HUES6 (cell line): ENCODE measurements at regions not wholly inside any gene's neighbourhood (a gene's known extent, or its start where the extent isn't known, plus 50 kb on each side); places are given as distances from the start of the nearest gene placed in this dataset.
"Not testable (repeated sequence)": the region's sequence is repeated elsewhere in the genome, so short reads cannot be mapped to it uniquely, and the experiment has no call there.

Experiments
- H3K27ac ChIP-seq: 2 replicates; pipeline ENCODE4 v1.7.0; 2013; ENCODE audit warnings: low read depth, mild to moderate bottlenecking, low read length, inconsistent platforms
- H3K27me3 ChIP-seq: 2 replicates; pipeline ENCODE4 v1.6.1; 2013; ENCODE audit warnings: low read length; ENCODE audit not compliant: control insufficient read depth, insufficient read depth
- H3K36me3 ChIP-seq: 2 replicates; pipeline ENCODE4 v1.6.1; 2013; ENCODE audit warnings: low read length; ENCODE audit not compliant: control insufficient read depth, insufficient read depth
- H3K4me1 ChIP-seq: 2 replicates; pipeline ENCODE4 v1.6.1; 2013; ENCODE audit warnings: low read length; ENCODE audit not compliant: control insufficient read depth, insufficient read depth
- H3K4me3 ChIP-seq: 2 replicates; pipeline ENCODE4 v1.5.1; 2013; ENCODE audit warnings: low read depth, low read length
- H3K9ac ChIP-seq: one replicate; pipeline ENCODE4 v1.6.1; 2013; ENCODE audit warnings: mild to moderate bottlenecking, low read length
- H3K9me3 ChIP-seq: 2 replicates; pipeline ENCODE4 v1.6.1; 2013; ENCODE audit warnings: low read depth, low read length; ENCODE audit not compliant: control insufficient read depth, insufficient read depth

DNA sequence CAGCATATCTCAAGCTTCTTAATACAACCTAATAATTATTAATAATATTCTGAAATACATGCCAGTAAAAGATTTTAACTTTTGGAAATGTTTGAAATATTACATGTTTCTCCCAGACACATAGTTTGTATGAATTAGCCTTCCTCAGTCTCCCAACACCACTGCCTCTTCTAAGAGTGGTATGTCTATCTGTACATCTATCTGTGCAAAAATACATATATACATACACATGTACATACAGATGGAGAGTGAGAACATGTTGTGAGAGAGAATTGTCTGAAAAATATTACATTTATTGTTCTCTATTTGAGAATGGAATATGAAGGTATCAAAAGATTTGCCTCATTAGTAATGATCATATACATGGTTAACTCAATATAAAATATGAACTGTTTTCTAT lies 1567.2 kb upstream of the PRR20A start:
- peaks cover 47% of the 10 kb centered on the region for H3K36me3 ChIP-seq
- H3K4me1 ChIP-seq: peaks cover 36% of the 10 kb centered on the region
- H3K9ac ChIP-seq: no peak overlapping the region
- H3K27me3 ChIP-seq: no peaks in the 10 kb centered on the region
- no peaks in the 10 kb centered on the region for H3K9me3 ChIP-seq
- H3K27ac ChIP-seq: no peak overlapping the region
- H3K4me3 ChIP-seq: no peak overlapping the region

DNA sequence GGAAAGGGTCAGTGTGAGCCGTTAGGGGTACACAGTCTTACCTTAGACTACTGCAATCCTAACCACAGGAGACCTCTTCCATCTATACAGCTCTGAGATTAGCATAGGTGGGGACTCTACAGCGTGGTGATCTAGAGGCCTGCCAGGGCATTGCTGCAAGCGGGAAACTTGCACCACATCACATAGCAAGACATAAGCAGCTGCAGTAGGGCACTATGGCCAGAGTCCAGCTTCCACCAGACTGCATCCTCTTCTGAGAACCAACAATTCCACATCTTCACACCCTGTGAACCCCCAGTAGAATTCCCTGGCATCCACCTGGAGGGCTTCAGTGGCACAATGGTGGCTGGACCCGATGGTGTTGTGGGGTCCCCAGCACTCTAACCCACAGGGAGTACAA lies 1564.3 kb upstream of the PRR20A start:
- Histone ChIP-seq H3K36me3 (peaks cover 56% of the 10 kb centered on the region), H3K4me1 (peaks cover 34% of the 10 kb centered on the region), H3K27ac (no peak overlapping the region; the same call in 1 of the 2 replicates), H3K4me3 (peak overlapping the region; percentile 58), H3K27me3 (no peaks in the 10 kb centered on the region), H3K9ac (peak overlapping the region; percentile 94), H3K9me3 (no peaks in the 10 kb centered on the region)

DNA sequence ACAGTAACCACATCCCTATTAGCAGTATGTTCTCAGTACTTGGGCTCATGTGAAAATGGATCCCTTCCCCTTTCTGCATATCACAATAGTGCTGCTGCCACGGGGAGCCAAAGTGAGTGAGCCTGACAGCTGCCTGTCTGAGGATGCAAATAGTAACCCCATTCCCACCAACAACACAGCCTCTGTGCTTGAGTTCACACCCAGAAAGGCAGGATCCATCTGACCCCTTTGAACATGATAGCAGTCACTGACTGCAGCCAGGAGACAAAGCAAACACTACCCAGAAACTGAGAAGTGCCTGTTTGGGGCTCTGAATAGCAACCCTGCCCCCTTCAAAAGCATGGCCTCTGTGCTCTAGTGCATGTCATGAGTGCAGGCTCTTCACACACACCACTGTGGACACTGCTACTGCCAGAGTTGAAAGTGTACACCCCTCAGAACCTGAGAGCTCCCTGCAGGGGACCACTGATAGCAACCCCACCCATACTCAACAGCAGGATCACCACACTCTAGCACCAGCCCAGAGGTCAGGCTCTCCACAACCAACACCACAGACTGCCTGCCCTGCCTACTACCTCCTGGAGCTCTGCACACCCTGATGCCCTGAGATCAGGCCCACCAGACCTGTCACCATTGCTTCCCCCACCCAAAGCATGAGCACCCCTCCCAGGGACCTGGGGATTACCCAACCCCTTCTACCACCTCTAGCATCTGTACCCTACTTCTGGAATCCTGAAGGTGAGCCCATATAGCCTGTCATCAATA lies 1563.5 kb upstream of the PRR20A start:
- Histone ChIP-seq H3K4me3 (peak overlapping the region; percentile 58), H3K4me1 (peaks cover 30% of the 10 kb centered on the region), H3K27ac (peak overlapping the region; percentile 30), H3K9ac (peak overlapping the region; percentile 94), H3K27me3 (no peaks in the 10 kb centered on the region), H3K36me3 (peaks cover 57% of the 10 kb centered on the region), H3K9me3 (no peaks in the 10 kb centered on the region)

DNA sequence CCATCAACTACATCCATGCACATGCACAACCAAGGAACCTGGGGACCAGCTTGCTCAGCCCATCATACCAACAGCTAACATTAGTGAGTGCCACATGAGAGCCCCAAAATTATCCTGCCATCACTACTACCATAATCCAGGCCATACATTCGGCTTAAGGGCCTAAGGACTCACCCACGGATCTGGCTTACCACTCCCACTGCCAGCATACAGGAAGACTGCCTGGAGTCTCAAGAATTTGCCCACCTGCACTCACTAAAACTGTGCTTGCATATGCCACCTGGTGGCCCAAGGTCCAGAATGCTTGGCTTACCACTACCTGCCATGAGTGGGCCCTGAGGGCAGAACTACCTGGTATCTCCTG lies 1562.9 kb upstream of the PRR20A start:
- no peaks in the 10 kb centered on the region for H3K9me3 ChIP-seq
- peaks cover 28% of the 10 kb centered on the region for H3K4me1 ChIP-seq
- peak overlapping the region; percentile 94 for H3K9ac ChIP-seq
- no peaks in the 10 kb centered on the region for H3K27me3 ChIP-seq
- peaks cover 59% of the 10 kb centered on the region for H3K36me3 ChIP-seq
- peak overlapping the region; percentile 58 for H3K4me3 ChIP-seq
- H3K27ac ChIP-seq: peak overlapping the region; percentile 30

DNA sequence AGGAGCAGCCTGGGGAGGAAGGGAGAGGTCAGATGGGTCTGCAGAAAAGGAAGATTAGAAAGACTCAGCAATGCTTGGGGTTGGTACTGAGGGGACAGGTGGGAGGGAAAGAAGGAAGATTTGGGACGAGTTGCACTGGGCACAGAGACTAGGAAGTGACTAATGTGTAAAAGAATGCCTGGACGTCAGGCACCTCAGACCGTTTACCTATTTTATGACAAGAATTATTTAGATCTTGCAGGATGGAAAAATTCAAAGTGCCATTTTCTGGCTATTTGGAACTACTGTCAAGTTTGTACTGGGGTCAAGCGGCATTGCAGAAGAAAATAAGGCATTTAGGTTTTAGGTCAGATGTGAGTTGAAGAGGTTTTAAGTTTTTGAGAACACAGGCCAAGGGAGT lies 1558.4 kb upstream of the PRR20A start:
- peak overlapping the region; percentile 65; the same call in 1 of the 2 replicates for H3K27ac ChIP-seq
- peaks cover 24% of the 10 kb centered on the region for H3K4me1 ChIP-seq
- not testable (repeated sequence) for H3K9me3 ChIP-seq, H3K27me3 ChIP-seq
- H3K4me3 ChIP-seq: peak overlapping the region; percentile 66
- peaks cover 20% of the 10 kb centered on the region for H3K36me3 ChIP-seq
- peak overlapping the region; percentile 93 for H3K9ac ChIP-seq

DNA sequence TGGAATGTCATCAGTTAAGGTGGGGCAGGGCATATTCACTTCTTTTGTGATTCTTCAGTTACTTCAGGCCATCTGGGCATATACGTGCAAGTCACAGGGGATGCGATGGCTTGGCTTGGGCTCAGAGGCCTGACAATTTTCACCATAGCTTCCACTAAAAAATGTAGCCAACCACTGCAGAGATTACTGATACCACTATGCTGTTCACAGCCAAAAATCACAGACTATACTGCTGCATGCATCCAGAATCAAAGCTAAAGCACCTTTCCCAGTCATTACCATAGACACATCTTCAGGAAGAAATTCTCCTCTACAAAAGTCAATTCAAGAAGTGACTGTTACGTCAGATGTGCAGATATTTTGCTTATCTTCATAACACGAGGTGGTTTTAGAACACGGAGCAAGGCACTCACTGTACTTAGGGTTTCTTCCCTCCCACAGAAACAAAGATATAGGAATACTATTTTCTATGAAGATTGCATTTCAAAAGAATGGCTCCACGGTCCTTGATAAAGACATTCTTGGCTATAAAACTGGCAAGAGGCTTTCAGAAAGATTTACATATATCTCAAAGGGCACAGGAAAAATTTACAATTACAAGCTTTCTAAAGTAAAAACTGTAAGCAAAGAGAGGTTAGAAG lies 1556.6 kb upstream of the PRR20A start:
- H3K9me3 ChIP-seq: peaks cover 8% of the 10 kb centered on the region
- peak overlapping the region; percentile 49 for H3K4me3 ChIP-seq
- peaks cover 13% of the 10 kb centered on the region for H3K36me3 ChIP-seq
- peak overlapping the region; percentile 88 for H3K27ac ChIP-seq
- peak overlapping the region; percentile 97 for H3K9ac ChIP-seq
- H3K4me1 ChIP-seq: peaks cover 16% of the 10 kb centered on the region
- H3K27me3 ChIP-seq: no peaks in the 10 kb centered on the region

DNA sequence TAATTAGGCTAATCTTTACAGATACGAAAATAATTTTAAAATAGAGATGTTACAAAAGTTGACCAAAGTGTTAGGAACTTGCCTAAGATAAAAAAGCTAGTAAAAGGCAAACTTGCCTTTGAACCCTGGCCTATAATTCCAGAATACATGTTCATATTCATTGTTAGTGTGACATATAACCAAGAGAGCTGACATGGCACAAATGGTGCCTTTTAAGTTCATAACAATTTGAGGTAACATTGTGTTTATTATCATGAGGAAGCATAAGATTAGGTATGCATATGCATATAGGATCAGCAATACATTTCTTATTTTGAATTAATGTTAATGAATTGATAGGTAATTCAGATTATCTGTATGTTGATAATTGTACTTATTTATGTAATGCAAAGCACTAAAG lies 1537.9 kb upstream of the PRR20A start:
- no peaks in the 10 kb centered on the region for H3K4me1 ChIP-seq
- H3K9me3 ChIP-seq: no peaks in the 10 kb centered on the region
- H3K4me3 ChIP-seq: no peak overlapping the region
- H3K9ac ChIP-seq: no peak overlapping the region
- H3K36me3 ChIP-seq: no peaks in the 10 kb centered on the region
- no peak overlapping the region for H3K27ac ChIP-seq
- no peaks in the 10 kb centered on the region for H3K27me3 ChIP-seq

DNA sequence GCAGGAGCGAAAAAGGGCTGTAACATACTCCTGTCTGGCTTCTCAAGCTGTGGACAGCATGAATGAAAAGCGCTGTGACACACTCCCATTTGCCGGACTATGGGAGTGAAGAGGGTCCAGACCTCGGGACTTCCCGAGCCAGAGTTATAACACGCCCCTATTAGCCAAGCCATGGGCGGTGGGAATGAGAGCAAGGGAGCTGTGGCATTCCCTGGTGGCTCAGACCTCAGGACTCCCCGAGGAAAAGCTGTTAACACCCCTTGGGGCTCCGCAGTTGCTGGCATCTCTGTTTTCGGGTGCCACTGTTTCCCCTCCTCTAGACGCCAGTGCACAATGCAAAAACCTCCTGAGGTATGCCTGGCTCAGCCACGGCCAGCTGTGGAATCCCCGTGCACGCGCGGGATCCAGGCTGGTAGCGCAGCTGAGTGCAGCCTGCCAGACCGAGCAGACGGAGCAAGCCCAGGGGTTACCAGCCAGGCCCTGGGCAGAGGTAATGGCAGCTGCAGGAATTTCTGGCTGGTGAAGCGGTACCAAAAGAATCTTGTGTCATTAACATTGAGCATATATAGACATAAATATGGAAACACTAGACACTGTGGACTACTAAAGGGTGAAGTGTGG lies 1534.6 kb upstream of the PRR20A start:
- Histone ChIP-seq H3K9me3 (no peaks in the 10 kb centered on the region), H3K36me3 (no peaks in the 10 kb centered on the region), H3K4me1 (no peaks in the 10 kb centered on the region), H3K27me3 (no peaks in the 10 kb centered on the region), H3K4me3 (no peak overlapping the region), H3K27ac (no peak overlapping the region), H3K9ac (no peak overlapping the region)

DNA sequence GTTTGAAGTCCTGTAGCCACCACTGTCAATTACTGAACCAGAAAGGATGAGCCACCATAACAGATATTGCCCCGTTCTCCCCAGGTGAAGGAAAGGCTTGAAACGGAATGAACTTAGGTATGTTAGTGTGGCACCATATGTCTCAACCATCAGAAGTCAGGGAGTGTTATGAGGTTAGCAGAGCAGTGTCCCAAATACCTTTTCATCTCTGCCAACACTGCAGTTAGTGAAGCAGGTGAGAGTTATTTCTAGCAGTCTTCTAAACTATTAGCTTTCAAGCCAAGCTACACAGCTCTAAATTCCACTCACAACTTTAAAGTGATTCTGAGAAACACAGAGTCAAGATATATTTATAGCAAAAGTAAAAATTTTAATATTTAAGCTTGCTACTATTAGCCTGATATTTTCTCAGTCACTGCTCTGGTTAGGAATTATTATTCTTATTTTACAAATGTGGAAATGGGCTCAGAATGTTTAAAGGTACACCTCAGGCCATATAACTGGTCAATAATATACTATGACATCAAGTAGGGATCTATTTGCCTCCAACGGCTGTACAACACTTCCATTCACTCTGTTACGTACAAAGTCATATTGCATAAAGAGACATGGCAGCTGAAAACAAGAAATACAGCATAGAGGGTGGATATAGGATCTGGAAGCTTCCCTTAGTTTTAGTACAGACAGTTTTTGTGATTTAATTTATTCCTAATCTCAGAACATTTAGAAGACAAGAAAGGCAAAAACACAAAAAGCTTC lies 1527.1 kb upstream of the PRR20A start:
- Histone ChIP-seq H3K36me3 (no peaks in the 10 kb centered on the region), H3K27ac (no peak overlapping the region), H3K4me3 (no peak overlapping the region), H3K27me3 (no peaks in the 10 kb centered on the region), H3K4me1 (no peaks in the 10 kb centered on the region), H3K9me3 (no peaks in the 10 kb centered on the region), H3K9ac (no peak overlapping the region)

DNA sequence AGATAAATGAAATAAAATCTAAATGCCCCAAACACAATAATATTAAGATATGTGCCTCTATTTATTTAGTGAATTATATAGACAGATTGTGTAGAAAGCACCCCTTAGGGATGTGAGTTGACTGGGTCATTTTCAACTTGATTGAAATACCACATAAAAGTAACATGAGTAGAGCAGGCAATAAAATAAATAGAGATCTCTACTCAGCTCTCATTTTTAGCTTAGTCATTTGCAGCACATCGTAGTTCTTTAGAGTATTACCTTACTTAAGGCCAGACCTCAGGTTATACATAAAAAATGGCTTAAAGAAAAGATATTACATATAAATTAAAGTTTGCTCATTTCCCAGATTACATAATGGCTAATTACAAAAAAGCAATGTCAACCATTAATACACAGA lies 1525.6 kb upstream of the PRR20A start:
- Histone ChIP-seq H3K9ac (no peak overlapping the region), H3K4me1 (no peaks in the 10 kb centered on the region), H3K27ac (no peak overlapping the region), H3K4me3 (no peak overlapping the region), H3K9me3 (no peaks in the 10 kb centered on the region), H3K27me3 (no peaks in the 10 kb centered on the region), H3K36me3 (no peaks in the 10 kb centered on the region)

DNA sequence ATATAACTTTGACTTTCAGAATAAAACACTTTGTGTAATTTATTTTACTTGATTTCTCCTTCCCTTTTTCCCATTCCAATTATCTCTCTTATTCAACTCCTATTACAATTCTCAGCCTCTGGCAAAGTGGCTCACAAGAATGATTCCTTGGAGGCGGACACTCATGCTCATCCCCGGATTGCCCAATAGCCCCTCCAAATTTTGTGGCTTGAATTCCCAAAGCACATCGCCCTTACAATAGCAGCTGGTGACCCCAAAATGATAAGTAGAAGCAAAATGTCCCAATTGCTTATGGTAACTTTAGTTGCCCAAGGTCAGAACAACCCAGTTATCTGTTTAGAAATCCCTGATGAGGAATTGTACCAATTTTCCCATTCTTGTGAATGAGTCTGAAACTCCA lies 1523.5 kb upstream of the PRR20A start:
- Histone ChIP-seq H3K27me3 (no peaks in the 10 kb centered on the region), H3K9ac (no peak overlapping the region), H3K4me3 (no peak overlapping the region), H3K9me3 (no peaks in the 10 kb centered on the region), H3K36me3 (no peaks in the 10 kb centered on the region), H3K4me1 (no peaks in the 10 kb centered on the region), H3K27ac (no peak overlapping the region)
